Thoracic aorta (tissue), 2 donors: ENCODE measurements at regions not wholly inside any gene's neighbourhood (a gene's known extent, or its start where the extent isn't known, plus 50 kb on each side); places are given as distances from the start of the nearest gene placed in this dataset.
"Not testable (repeated sequence)": the region's sequence is repeated elsewhere in the genome, so short reads cannot be mapped to it uniquely, and the experiment has no call there.

Experiments
- ATAC-seq: fragments of 150-250 bp; one replicate; pipeline ENCODE4 v1.8.0; 2017; ENCODE audit warnings: low read depth; ENCODE audit not compliant: insufficient number of reproducible peaks, low FRiP score
- DNase-seq: peaks from one replicate; pipeline ENCODE4 v3.0.0-alpha.2; 2020; ENCODE audit warnings: low spot score
- H3K27ac ChIP-seq, 2 donors: fragments of 200-600 bp; sonication (generic); 1 replicate in 1 of 2; 2 replicates in 1 of 2; pipeline ENCODE4 v1.5.1; 2016; ENCODE audit warnings: mild to moderate bottlenecking in 2 of 2, moderate library complexity in 2 of 2
- H3K27me3 ChIP-seq: fragments of 200-600 bp; sonication (generic); replicated peaks from 2 replicates; pipeline ENCODE4 v1.6.0; 2016; ENCODE audit warnings: mild to moderate bottlenecking; ENCODE audit not compliant: insufficient read depth
- H3K36me3 ChIP-seq: fragments of 200-600 bp; sonication (generic); one replicate; pipeline ENCODE4 v1.5.1; 2016
- H3K4me1 ChIP-seq, 2 donors: fragments of 200-600 bp; sonication (generic); 1 replicate in 1 of 2; 2 replicates in 1 of 2; pipeline versions ENCODE4 v1.5.1 to v1.6.0; 2016; ENCODE audit warnings: low read depth in 2 of 2, mild to moderate bottlenecking in 1 of 2; ENCODE audit not compliant: control insufficient read depth in 1 of 2
- H3K4me3 ChIP-seq: fragments of 200-600 bp; sonication (generic); 2 replicates; pipeline ENCODE4 v1.5.1; 2016; ENCODE audit warnings: mild to moderate bottlenecking
- H3K9me3 ChIP-seq: fragments of 200-600 bp; sonication (generic); 2 replicates; pipeline ENCODE4 v1.5.1; 2016
- TF ChIP-seq, protein P1 (sequence below): fragments of 200-600 bp; sonication (generic); IDR thresholded peaks from one replicate; pipeline ENCODE4 v1.5.1; 2019; ENCODE audit warnings: antibody characterized with exemption

DNA sequence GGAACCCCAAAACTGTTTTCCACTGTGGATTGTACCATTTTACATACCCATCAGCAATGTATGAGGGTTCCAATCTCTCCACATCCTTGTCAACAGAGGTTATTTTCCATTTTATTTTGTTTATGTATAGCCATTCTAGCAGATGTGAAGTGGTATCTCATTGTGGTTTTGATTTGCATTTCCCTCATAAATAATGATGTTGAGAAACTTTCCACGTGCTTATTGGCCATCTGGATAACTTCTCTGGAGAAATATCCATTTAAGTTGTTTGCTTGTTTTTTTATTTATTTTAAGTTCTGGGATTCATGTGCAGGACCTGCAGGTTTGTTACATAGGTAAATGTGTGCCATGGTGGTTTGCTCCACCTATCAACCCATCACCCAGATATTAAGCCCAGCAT lies 280.2 kb upstream of the USP25 start:
- TF ChIP-seq, protein P1, sequence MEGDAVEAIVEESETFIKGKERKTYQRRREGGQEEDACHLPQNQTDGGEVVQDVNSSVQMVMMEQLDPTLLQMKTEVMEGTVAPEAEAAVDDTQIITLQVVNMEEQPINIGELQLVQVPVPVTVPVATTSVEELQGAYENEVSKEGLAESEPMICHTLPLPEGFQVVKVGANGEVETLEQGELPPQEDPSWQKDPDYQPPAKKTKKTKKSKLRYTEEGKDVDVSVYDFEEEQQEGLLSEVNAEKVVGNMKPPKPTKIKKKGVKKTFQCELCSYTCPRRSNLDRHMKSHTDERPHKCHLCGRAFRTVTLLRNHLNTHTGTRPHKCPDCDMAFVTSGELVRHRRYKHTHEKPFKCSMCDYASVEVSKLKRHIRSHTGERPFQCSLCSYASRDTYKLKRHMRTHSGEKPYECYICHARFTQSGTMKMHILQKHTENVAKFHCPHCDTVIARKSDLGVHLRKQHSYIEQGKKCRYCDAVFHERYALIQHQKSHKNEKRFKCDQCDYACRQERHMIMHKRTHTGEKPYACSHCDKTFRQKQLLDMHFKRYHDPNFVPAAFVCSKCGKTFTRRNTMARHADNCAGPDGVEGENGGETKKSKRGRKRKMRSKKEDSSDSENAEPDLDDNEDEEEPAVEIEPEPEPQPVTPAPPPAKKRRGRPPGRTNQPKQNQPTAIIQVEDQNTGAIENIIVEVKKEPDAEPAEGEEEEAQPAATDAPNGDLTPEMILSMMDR: no peak
- H3K9me3 ChIP-seq: no peaks in the 10 kb centered on the region
- DNase-seq: no peak
- H3K4me3 ChIP-seq: no peak overlapping the region
- no peaks in the 10 kb centered on the region for H3K27me3 ChIP-seq
- H3K27ac ChIP-seq: no peak overlapping the region
- no peak for ATAC-seq
- H3K4me1 ChIP-seq: no peaks in the 10 kb centered on the region
- H3K36me3 ChIP-seq: no peaks in the 10 kb centered on the region

DNA sequence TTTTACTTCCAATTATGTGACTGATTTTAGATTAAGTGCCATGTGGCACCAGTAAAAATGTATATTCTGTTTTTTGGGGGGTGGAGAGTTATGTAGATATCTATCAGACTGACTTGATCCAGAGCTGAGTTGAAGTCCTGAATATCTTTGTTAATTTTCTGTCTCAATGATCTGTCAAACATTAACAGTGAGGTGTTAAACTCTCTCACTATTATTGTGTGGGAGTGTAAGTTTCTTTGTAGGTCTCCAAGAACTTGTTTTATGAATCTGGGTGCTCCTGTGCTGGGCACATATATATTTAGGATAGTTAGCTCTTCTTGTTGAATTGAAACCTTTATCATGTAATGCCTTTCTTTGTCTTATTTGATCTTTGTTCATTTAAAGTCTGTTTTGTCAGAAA lies 276.5 kb upstream of the USP25 start:
- Histone ChIP-seq H3K27me3 (no peaks in the 10 kb centered on the region), H3K4me3 (no peak overlapping the region), H3K9me3 (no peaks in the 10 kb centered on the region), H3K4me1 (no peaks in the 10 kb centered on the region), H3K27ac (no peak overlapping the region), H3K36me3 (no peaks in the 10 kb centered on the region)
- TF ChIP-seq, protein P1: no peak
- DNase-seq (no peak), ATAC-seq (no peak)

DNA sequence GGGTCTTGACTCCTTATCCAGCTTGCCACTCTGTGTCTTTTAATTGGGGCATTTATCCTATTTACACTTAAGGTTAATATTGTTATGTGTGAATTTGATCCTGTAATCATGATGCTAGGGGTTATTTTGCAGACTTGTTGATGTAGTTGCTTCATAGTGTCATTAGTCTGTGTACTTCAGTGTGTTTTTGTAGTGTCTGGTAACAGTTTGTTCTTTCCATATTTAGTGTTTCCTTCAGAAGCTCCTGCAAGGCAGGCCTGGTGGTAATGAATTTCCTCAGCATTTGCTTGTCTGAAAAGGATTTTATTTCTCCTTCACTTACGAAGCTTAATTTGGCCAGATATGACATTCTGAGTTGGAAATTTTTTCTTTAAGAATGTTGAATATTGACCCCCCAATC lies 276.0 kb upstream of the USP25 start:
- not testable (repeated sequence) for ATAC-seq, H3K9me3 ChIP-seq

DNA sequence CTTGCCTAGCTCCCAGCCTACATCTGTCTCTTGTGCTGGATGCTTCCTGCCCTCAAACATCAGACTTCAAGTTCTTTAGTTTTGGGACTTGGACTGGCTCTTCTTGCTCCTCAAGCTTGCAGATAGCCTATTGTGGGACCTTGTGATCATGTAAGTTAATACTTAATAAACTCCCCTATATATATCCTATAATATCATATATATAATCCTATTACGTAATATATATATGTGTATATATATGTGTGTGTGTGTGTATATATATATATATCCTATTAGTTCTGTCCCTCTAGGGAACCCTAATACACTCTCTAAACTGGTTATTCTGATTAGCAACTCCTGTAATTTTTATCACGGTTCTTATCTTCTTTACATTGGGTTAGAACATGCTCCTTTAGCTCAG lies 274.9 kb upstream of the USP25 start:
- H3K9me3 ChIP-seq, DNase-seq, H3K27me3 ChIP-seq, H3K27ac ChIP-seq, H3K4me1 ChIP-seq, ATAC-seq, H3K36me3 ChIP-seq, H3K4me3 ChIP-seq: not testable (repeated sequence)

More for the DNA sequence above, 276.0 kb upstream of the USP25 start:
- not testable (repeated sequence) for H3K4me1 ChIP-seq, H3K36me3 ChIP-seq, H3K27ac ChIP-seq, DNase-seq, H3K4me3 ChIP-seq, H3K27me3 ChIP-seq

DNA sequence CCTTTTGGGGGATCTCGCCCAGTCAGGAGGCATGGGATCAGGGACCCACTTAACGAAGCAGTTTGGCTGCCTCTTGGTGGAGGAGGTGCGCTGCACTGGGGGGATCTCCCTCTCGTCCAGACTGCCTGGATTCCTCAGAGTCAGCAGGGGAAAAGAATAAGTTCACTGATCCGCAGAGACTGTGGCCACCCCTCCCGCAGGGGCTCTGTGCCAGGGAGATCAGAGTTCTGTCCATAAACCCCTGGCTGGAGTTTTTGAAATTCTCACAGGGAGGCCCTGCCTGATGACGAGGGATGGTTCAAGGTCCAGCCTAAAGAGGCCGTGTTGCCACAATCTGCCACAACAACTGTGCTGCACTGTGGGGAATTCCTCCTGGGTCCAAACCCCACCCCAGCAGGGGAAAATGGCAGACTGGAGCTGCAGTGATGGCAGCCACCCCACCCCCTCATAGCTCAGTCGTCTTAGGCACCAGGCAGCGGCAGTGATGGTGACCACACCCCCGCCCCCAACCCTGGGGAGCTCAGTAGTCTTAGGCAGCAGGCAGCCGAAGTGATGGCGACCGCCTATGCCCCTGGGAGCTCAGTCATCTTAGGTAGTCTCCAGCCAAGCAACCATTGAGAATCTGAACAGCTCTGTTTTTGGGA lies 273.8 kb upstream of the USP25 start:
- Histone ChIP-seq H3K27me3 (no peaks in the 10 kb centered on the region), H3K4me1 (no peaks in the 10 kb centered on the region), H3K9me3 (no peaks in the 10 kb centered on the region), H3K36me3 (no peaks in the 10 kb centered on the region), H3K27ac (no peak overlapping the region), H3K4me3 (no peak overlapping the region)
- no peak for DNase-seq
- ATAC-seq: no peak
- TF ChIP-seq, protein P1: no peak

DNA sequence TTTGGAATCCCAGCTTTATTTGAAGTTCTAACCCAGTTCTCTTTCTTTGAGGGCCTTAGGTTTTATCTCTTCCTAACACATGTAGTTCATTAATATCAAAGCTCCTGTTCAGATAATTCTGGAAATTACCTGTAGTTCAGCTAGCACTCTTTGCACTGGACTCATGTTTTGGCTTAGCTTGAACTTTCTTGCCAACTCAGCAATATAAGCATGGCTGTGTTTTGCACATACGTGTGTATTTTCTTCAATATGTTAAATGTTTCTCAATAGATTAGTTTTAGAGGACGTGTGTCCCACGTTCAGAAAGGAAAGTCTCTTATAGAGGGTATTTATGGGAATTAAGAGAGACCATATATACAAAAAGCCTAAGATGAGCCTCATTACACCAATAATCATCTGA lies 271.8 kb upstream of the USP25 start:
- no peaks in the 10 kb centered on the region for H3K4me1 ChIP-seq
- TF ChIP-seq, protein P1: no peak
- no peaks in the 10 kb centered on the region for H3K9me3 ChIP-seq
- H3K4me3 ChIP-seq: no peak overlapping the region
- H3K27ac ChIP-seq: no peak overlapping the region
- H3K36me3 ChIP-seq: no peaks in the 10 kb centered on the region
- DNase-seq (no peak), ATAC-seq (no peak)
- H3K27me3 ChIP-seq: no peaks in the 10 kb centered on the region
